ENCODE measurements at regions not wholly inside any gene's neighbourhood (a gene's known extent, or its start where the extent isn't known, plus 50 kb on each side); places are given as distances from the start of the nearest gene placed in this dataset.

GRCh38 chr2:106028192-106028591 lies 165.9 kb downstream of the UXS1 start:
- Histone ChIP-seq H3K9ac (ENCODE audit: low read length) (no peak overlapping the region), H3K4me1 (ENCODE audit: control insufficient read depth in 2 of 2, insufficient read depth in 2 of 2, low read length in 2 of 2) (no peaks in the 10 kb centered on the region), H2AFZ (ENCODE audit: insufficient read depth, low read depth, low read length, poor library complexity, severe bottlenecking) (no peak overlapping the region), H3K79me2 (ENCODE audit: control insufficient read depth, insufficient read depth, low read length) (no peaks in the 10 kb centered on the region), H3K27me3 (replicated peaks in 1 of 4; ENCODE audit: control extremely low read depth in 1 of 4, control insufficient read depth in 3 of 4, insufficient read depth in 4 of 4, low read length in 3 of 4) (no peaks in the 10 kb centered on the region), H3K4me2 (replicated peaks; ENCODE audit: low read depth, low read length, poor library complexity, severe bottlenecking) (no peak overlapping the region), H3K4me3 (ENCODE audit: control extremely low read depth in 1 of 5, extremely low read depth in 1 of 5, insufficient read depth in 1 of 5, low read depth in 2 of 5, low read length in 4 of 5) (no peak overlapping the region), H3K9me3 (ENCODE audit: control extremely low read depth in 1 of 3, control insufficient read depth in 2 of 3, insufficient read depth in 1 of 3, low read length in 2 of 3) (peaks cover 0 to 3% (median 0%) of the 10 kb centered on the region in 3 donors), H4K20me1 (ENCODE audit: control insufficient read depth, insufficient read depth, low read length, poor library complexity, severe bottlenecking) (no peaks in the 10 kb centered on the region), H3K27ac (ENCODE audit: low read length in 2 of 2) (no peak overlapping the region), H3K36me3 (replicated peaks in 1 of 2; ENCODE audit: control extremely low read depth in 1 of 2, control insufficient read depth in 1 of 2, extremely low read depth in 1 of 2, insufficient read depth in 2 of 2, low read length in 1 of 2) (no peaks in the 10 kb centered on the region)
- WGBS (ENCODE audit: insufficient coverage), result 100% methylated on average over 2 of the region's 4 CpGs
- no peaks in the 10 kb centered on the region for H3K4me1 Mint-ChIP-seq
- H3K27ac Mint-ChIP-seq, result no peak overlapping the region
- DNase-seq, result no peak
- TF ChIP-seq EZH2 (IDR thresholded peaks at IDR 0.05; ENCODE audit: borderline replicate concordance, insufficient read depth, low read depth, low read length, poor library complexity, severe bottlenecking), result no peak
- TF ChIP-seq CTCF (IDR thresholded peaks at IDR 0.05), result no peak
- H3K27me3 Mint-ChIP-seq, result no peaks in the 10 kb centered on the region
- no peak for ATAC-seq (ENCODE audit: low read depth)
- CTCF ChIA-PET, result no interaction called here
- peaks cover 3% of the 10 kb centered on the region for H3K9me3 Mint-ChIP-seq (ENCODE audit: insufficient read depth)
- no peak overlapping the region for H3K4me3 Mint-ChIP-seq
- POLR2A ChIA-PET, result no interaction called here
- intact Hi-C loops (cut with micrococcal nuclease), result no loop called here

- no peak overlapping the region for H3K4me3 Mint-ChIP-seq
- 69% methylated on average over 3 of the region's 6 CpGs for WGBS (ENCODE audit: insufficient coverage)
- DNase-seq, result no peak
- no peaks in the 10 kb centered on the region for H3K4me1 Mint-ChIP-seq
- no peaks in the 10 kb centered on the region for H3K27me3 Mint-ChIP-seq
- H3K9me3 ChIP-seq (ENCODE audit: control extremely low read depth in 1 of 3, control insufficient read depth in 2 of 3, insufficient read depth in 1 of 3, low read length in 2 of 3), result no peaks in the 10 kb centered on the region
- intact Hi-C loops (cut with micrococcal nuclease), result no loop called here
- TF ChIP-seq EZH2 (IDR thresholded peaks at IDR 0.05; ENCODE audit: borderline replicate concordance, insufficient read depth, low read depth, low read length, poor library complexity, severe bottlenecking) (no peak), CTCF (IDR thresholded peaks at IDR 0.05) (no peak)
- no peaks in the 10 kb centered on the region for H3K27me3 ChIP-seq (replicated peaks in 1 of 4; ENCODE audit: control extremely low read depth in 1 of 4, control insufficient read depth in 3 of 4, insufficient read depth in 4 of 4, low read length in 3 of 4)
- H3K4me2 ChIP-seq (replicated peaks; ENCODE audit: low read depth, low read length, poor library complexity, severe bottlenecking), result no peak overlapping the region
- H3K4me3 ChIP-seq (ENCODE audit: control extremely low read depth in 1 of 5, extremely low read depth in 1 of 5, insufficient read depth in 1 of 5, low read depth in 2 of 5, low read length in 4 of 5), result no peak overlapping the region
- no peak overlapping the region for H3K27ac ChIP-seq (ENCODE audit: low read length in 2 of 2)
- no peaks in the 10 kb centered on the region for H3K9me3 Mint-ChIP-seq (ENCODE audit: insufficient read depth)
- H3K4me1 ChIP-seq (ENCODE audit: control insufficient read depth in 2 of 2, insufficient read depth in 2 of 2, low read length in 2 of 2), result no peaks in the 10 kb centered on the region
- ChIA-PET POLR2A (no interaction called here), CTCF (no interaction called here)
- ATAC-seq (ENCODE audit: low read depth), result no peak
- H2AFZ ChIP-seq (ENCODE audit: insufficient read depth, low read depth, low read length, poor library complexity, severe bottlenecking), result no peak overlapping the region
- no peak overlapping the region for H3K9ac ChIP-seq (ENCODE audit: low read length)
- H3K79me2 ChIP-seq (ENCODE audit: control insufficient read depth, insufficient read depth, low read length), result no peaks in the 10 kb centered on the region
- no peaks in the 10 kb centered on the region for H3K36me3 ChIP-seq (replicated peaks in 1 of 2; ENCODE audit: control extremely low read depth in 1 of 2, control insufficient read depth in 1 of 2, extremely low read depth in 1 of 2, insufficient read depth in 2 of 2, low read length in 1 of 2)
- H3K27ac Mint-ChIP-seq, result no peak overlapping the region
- no peaks in the 10 kb centered on the region for H4K20me1 ChIP-seq (ENCODE audit: control insufficient read depth, insufficient read depth, low read length, poor library complexity, severe bottlenecking)
These were observed 167.6 kb downstream of the UXS1 start for GRCh38 chr2:106026271-106027190.
